ENCODE measurements at regions not wholly inside any gene's neighbourhood (a gene's known extent, or its start where the extent isn't known, plus 50 kb on each side); places are given as distances from the start of the nearest gene placed in this dataset.

DNA sequence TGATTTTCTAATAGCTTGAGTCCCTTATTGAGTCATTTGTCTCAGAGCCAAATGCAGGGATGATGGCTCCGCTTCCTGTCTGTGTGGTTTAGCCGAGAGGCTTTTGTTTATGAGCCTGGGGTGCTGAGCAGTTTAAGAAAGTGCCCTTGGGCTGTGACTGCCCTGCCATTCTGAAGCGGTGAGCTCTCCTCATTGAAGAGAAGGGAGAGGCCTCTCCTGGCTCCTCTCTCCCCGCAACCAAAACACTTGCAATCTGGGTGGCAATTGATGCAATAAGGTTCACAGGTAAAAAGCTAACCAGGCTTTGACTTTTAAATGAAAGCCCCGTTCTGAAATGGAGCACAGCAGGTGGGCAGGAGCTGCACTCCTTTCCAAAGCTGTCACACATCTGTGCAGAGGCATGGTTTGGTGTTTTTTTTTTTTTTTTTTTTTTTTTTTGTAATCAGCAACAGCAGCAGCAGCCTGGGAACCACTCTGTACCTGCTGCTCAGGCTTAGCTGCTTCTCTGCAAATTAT lies 403.7 kb downstream of the SIPA1L2 start:
- Histone ChIP-seq H3K79me2 (ENCODE audit: control insufficient read depth, insufficient read depth, low read length) (no peaks in the 10 kb centered on the region), H3K9ac (ENCODE audit: insufficient read depth in 1 of 2, low read depth in 2 of 2, low read length in 2 of 2) (no peak overlapping the region), H3K36me3 (ENCODE audit: control insufficient read depth, insufficient read depth, low read length) (no peaks in the 10 kb centered on the region), H3K4me1 (replicated peaks in 1 of 2; ENCODE audit: control insufficient read depth in 2 of 2, insufficient read depth in 2 of 2, low read length in 2 of 2) (no peaks in the 10 kb centered on the region), H3K9me1 (ENCODE audit: control insufficient read depth, insufficient read depth, low read length) (no peaks in the 10 kb centered on the region), H3K4me2 (ENCODE audit: insufficient read depth, low read length) (no peak overlapping the region), H4K20me1 (replicated peaks; ENCODE audit: control insufficient read depth, insufficient read depth, low read length) (no peaks in the 10 kb centered on the region), H3K27me3 (ENCODE audit: control insufficient read depth in 2 of 2, insufficient read depth in 2 of 2, low read length in 2 of 2) (no peaks in the 10 kb centered on the region), H3K27ac (ENCODE audit: extremely low read depth, low read depth, low read length) (no peak overlapping the region), H3K4me3 (no peak overlapping the region), H3K9me3 (replicated peaks; ENCODE audit: control insufficient read depth, insufficient read depth, low read depth, low read length) (no peaks in the 10 kb centered on the region), H2AFZ (ENCODE audit: low read depth, low read length) (no peak overlapping the region)
- DNase-seq (ENCODE audit: extremely low read depth in 1 of 4, low spot score in 3 of 4) (no peak), ATAC-seq (no peak), FAIRE-seq (no peak)
- intact Hi-C loops (cut with micrococcal nuclease) (no loop called here), in situ Hi-C loops (cut with MboI) (no loop called here)
- CTCF ChIA-PET (ENCODE audit: low intra/inter-chr PET ratio) = no interaction called here
- no TSS peak for BruUV-seq (replicated peaks)
- POLR2A ChIA-PET = no interaction called here
- 3% methylated on average over 5 of the region's 5 CpGs for WGBS (ENCODE audit: insufficient coverage, low coverage, missing lambda C conversion rate)
- TF ChIP-seq KAT2B (IDR thresholded peaks at IDR 0.05; ENCODE audit: low read depth, low read length) (no peak), ZKSCAN8 (CRISPR knock-in tag; IDR thresholded peaks at IDR 0.05) (no peak), SMARCE1 (IDR thresholded peaks at IDR 0.05) (no peak), NUFIP1 (IDR thresholded peaks at IDR 0.05; ENCODE audit: partially characterized antibody) (no peak), ZNF583 (CRISPR knock-in tag; IDR thresholded peaks at IDR 0.05) (no peak), NR3C1 (CRISPR knock-in tag; IDR thresholded peaks at IDR 0.05) (no peak), SETDB1 (IDR thresholded peaks at IDR 0.05; ENCODE audit: low read length) (no peak), RFX5 (IDR thresholded peaks at IDR 0.05; ENCODE audit: low read depth, low read length) (no peak), ZBTB1 (CRISPR knock-in tag; IDR thresholded peaks at IDR 0.05; ENCODE audit: borderline replicate concordance, low read depth) (no peak), FOSL1 (tag; conservative IDR thresholded peaks at IDR 0.05) (no peak), ZNF79 (CRISPR knock-in tag; IDR thresholded peaks at IDR 0.05; ENCODE audit: low read depth) (no peak), HNRNPH1 (optimal IDR thresholded peaks at IDR 0.05; ENCODE audit: low read depth, low read length) (no peak)
- TF ChIP-seq, protein P1, sequence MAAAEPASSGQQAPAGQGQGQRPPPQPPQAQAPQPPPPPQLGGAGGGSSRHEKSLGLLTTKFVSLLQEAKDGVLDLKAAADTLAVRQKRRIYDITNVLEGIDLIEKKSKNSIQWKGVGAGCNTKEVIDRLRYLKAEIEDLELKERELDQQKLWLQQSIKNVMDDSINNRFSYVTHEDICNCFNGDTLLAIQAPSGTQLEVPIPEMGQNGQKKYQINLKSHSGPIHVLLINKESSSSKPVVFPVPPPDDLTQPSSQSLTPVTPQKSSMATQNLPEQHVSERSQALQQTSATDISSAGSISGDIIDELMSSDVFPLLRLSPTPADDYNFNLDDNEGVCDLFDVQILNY (CRISPR knock-in tag; IDR thresholded peaks at IDR 0.05) = no peak
- TF ChIP-seq, protein P2, sequence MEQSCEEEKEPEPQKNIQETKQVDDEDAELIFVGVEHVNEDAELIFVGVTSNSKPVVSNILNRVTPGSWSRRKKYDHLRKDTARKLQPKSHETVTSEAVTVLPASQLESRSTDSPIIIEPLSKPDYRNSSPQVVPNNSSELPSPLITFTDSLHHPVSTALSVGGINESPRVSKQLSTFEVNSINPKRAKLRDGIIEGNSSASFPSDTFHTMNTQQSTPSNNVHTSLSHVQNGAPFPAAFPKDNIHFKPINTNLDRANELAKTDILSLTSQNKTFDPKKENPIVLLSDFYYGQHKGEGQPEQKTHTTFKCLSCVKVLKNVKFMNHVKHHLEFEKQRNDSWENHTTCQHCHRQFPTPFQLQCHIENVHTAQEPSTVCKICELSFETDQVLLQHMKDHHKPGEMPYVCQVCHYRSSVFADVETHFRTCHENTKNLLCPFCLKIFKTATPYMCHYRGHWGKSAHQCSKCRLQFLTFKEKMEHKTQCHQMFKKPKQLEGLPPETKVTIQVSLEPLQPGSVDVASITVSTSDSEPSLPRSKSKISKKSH (CRISPR knock-in tag; IDR thresholded peaks at IDR 0.05) = no peak
- TF ChIP-seq, protein P3, sequence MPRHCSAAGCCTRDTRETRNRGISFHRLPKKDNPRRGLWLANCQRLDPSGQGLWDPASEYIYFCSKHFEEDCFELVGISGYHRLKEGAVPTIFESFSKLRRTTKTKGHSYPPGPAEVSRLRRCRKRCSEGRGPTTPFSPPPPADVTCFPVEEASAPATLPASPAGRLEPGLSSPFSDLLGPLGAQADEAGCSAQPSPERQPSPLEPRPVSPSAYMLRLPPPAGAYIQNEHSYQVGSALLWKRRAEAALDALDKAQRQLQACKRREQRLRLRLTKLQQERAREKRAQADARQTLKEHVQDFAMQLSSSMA (CRISPR knock-in tag; IDR thresholded peaks at IDR 0.05) = no peak

Measured in K562 (cell line).